AG09309 (cell line): ENCODE measurements at regions not wholly inside any gene's neighbourhood (a gene's known extent, or its start where the extent isn't known, plus 50 kb on each side); places are given as distances from the start of the nearest gene placed in this dataset.
A peak's percentile ranks its signal among the peaks of the same experiment; 100 is the strongest.

ENCODE experiments used
- DNase-seq: peaks from one replicate; pipeline ENCODE4 v3.0.0-alpha.2; 2010; ENCODE audit warnings: low read depth
- H3K4me3 ChIP-seq: 2 replicates; pipeline ENCODE4 v1.5.1; 2011; ENCODE audit warnings: mild to moderate bottlenecking, low read depth, low read length, moderate library complexity; ENCODE audit not compliant: control insufficient read depth
- TF ChIP-seq, protein P1 (sequence below): IDR thresholded peaks from 2 replicates; pipeline ENCODE4 v1.5.1; 2011; ENCODE audit warnings: mild to moderate bottlenecking, low read depth, low read length, inconsistent platforms; ENCODE audit not compliant: insufficient read depth, control insufficient read depth; ENCODE audit errors: missing control alignments

DNA sequence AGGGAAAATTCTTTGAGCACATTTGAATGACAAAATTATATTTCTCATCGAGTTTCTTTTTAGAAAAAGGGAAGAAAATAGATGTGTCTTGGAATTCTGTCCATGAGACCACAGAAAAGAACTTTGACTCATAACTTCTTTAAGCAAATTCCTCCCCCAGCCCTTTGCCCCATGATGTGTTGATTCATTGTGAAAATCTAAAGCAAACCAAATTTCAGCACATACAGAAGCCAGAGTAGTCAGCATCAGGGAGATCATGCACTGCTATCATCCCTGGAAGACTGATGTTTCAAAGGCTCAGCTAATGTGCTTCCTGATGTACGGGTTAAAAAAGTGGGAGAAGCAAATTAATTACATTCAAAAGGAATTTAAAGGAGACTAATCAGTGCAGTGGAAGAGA lies 159.7 kb downstream of the FAT3 start:
- TF ChIP-seq, protein P1, sequence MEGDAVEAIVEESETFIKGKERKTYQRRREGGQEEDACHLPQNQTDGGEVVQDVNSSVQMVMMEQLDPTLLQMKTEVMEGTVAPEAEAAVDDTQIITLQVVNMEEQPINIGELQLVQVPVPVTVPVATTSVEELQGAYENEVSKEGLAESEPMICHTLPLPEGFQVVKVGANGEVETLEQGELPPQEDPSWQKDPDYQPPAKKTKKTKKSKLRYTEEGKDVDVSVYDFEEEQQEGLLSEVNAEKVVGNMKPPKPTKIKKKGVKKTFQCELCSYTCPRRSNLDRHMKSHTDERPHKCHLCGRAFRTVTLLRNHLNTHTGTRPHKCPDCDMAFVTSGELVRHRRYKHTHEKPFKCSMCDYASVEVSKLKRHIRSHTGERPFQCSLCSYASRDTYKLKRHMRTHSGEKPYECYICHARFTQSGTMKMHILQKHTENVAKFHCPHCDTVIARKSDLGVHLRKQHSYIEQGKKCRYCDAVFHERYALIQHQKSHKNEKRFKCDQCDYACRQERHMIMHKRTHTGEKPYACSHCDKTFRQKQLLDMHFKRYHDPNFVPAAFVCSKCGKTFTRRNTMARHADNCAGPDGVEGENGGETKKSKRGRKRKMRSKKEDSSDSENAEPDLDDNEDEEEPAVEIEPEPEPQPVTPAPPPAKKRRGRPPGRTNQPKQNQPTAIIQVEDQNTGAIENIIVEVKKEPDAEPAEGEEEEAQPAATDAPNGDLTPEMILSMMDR: no peak
- H3K4me3 ChIP-seq: no peak overlapping the region
- DNase-seq: no peak

DNA sequence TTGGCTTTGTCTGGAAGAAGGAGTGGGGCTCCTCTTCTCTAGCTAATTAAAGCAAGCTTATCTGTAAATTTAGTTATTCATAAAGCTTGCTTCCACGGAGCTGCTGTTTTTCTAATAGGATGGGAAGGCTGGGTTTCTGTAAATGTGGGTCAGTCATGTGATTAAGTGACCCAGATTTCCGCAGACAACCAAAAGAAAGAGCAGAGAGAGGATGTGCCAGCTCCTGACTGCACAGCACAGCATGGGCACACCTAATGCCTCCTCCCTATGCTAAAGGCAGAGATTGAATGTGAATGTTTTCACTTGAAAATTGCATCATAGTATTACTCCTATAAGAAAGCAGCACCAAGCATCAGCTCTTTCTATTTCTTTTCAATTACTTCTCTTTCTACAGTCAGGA lies 160.2 kb downstream of the FAT3 start:
- H3K4me3 ChIP-seq: no peak overlapping the region
- no peak for DNase-seq
- TF ChIP-seq, protein P1: no peak

DNA sequence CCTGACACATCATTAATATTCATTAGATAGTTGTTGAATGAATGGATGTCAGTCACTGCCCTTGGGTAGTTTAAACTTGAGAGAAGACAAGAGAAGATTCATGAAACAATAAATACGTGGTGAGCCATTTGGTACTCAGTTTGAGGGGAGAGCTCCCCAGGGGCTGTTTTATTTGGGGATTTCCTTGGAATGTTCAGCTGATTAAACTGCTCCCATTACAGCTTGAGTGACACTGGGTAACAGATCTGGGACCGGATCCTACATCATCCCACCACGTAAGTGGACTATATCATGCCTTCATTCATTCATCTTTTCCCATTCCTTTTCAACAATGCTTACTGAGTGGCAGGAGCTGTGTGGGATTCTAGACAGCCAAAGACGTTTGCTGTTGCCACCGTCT lies 162.0 kb downstream of the FAT3 start:
- H3K4me3 ChIP-seq: no peak overlapping the region
- TF ChIP-seq, protein P1: no peak
- no peak for DNase-seq

DNA sequence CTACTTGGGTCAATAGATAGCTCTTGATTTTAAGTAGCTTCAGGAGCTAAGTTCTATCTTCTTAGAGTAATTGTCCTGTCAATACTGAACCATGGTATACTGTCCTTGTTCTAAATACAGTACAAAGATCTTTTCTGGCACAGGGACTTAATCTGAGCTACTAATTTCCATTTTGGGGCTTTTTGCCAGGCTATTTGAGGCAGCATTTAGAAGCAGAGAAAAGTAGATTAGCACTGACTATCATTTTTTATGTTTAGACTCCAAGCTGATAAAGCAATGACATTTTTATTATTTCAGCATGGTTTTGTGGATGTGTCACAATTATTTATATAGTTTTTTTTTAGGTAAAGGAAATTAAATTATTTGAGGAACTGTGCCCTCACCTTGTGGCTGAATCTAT lies 163.2 kb downstream of the FAT3 start:
- TF ChIP-seq, protein P1: no peak
- no peak overlapping the region for H3K4me3 ChIP-seq
- DNase-seq: no peak

DNA sequence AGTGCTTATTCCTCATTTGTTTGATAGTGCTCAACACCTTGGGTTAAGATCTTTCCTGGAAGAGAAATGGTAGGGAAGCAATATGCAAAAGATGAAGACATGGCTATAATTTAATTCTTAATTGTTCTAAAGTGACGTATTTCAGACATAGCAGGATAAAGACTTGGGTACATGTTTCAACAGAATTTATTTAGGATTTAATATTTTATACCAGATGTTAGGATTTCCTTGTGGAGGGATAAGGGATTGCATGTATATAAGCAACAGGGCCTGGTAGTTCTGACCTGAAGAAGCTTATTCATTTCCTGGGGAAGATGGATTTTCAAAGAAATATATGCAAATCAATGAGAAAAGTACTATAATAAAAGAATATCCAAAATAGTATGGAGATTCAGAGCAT lies 163.8 kb downstream of the FAT3 start:
- no peak overlapping the region for H3K4me3 ChIP-seq
- TF ChIP-seq, protein P1: peak; percentile 18
- DNase-seq: no peak

DNA sequence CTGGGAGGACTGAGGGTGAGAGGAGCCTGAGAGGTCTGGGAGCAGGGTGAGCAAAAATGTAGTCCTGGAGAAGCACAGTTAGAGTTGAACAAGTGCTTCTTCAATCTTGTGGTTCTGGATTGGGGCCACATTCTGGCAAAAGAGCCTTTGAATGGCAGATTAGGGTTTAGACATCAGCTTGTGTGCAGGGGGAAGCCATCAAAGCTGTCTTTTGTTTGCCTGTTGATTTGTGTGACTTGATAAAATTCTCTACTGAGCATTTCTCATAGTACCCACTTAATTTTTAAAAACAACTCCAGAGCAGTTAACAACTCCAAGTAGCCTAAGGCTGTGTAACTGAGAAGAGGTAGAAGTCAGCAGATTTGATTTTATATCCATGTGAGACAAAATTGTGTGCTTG lies 166.2 kb downstream of the FAT3 start:
- no peak for DNase-seq
- TF ChIP-seq, protein P1: no peak
- H3K4me3 ChIP-seq: no peak overlapping the region

DNA sequence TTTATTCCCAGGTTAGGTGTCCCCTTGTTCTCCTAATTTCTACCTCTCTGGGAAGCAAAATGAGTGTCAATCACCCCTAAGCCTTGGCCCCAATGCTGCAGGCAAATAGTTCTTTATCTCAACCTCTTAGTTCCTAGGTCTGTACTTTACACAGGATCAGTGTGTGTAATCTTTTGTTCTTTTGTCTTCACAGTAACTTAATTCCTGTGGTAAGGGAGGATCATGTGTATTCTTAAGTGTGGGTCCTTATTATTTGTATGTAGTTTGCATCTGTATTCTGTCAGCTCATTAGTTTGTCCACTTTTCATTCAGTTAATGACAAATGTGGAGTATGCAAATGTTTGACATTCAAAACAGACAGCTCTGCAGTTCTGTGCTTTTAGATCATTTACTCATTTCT lies 166.7 kb downstream of the FAT3 start:
- DNase-seq: no peak
- no peak overlapping the region for H3K4me3 ChIP-seq
- TF ChIP-seq, protein P1: no peak
